ENCODE measurements at regions not wholly inside any gene's neighbourhood (a gene's known extent, or its start where the extent isn't known, plus 50 kb on each side); places are given as distances from the start of the nearest gene placed in this dataset.

GRCh38 chr2:104752504-104752903 is 101.4 kb upstream of the POU3F3 start:
- Mint-ChIP-seq H3K27ac (no peak overlapping the region), H3K4me1 (no peaks in the 10 kb centered on the region), H3K9me3 (peaks cover 0 to 3% (median 0%) of the 10 kb centered on the region in 5 donors), H3K27me3 (peaks cover 0 to 3% of the 10 kb centered on the region in 2 donors), H3K36me3 (no peaks in the 10 kb centered on the region), H3K4me3 (no peak overlapping the region)
- CTCF ChIA-PET: no interaction called here
- H3K9me3 ChIP-seq (ENCODE audit: low read length): no peaks in the 10 kb centered on the region
- POLR2A ChIA-PET: no interaction called here
- H3K27me3 ChIP-seq (ENCODE audit: insufficient read depth, low read length, poor library complexity, severe bottlenecking): no peaks in the 10 kb centered on the region
- no peak overlapping the region for H3K4me3 ChIP-seq (ENCODE audit: low read length)
- no peak for DNase-seq
- no peaks in the 10 kb centered on the region for H3K4me1 ChIP-seq (ENCODE audit: insufficient read depth, low read length)
- no peaks in the 10 kb centered on the region for H3K36me3 ChIP-seq (ENCODE audit: insufficient read depth, low read length)
- no peak overlapping the region for H3K27ac ChIP-seq (ENCODE audit: low read depth, low read length)

GRCh38 chr2:104755026-104755878 is 98.7 kb upstream of the POU3F3 start:
- Histone ChIP-seq H3K27ac (ENCODE audit: low read depth, low read length) (no peak overlapping the region), H3K4me1 (ENCODE audit: insufficient read depth, low read length) (no peaks in the 10 kb centered on the region), H3K36me3 (ENCODE audit: insufficient read depth, low read length) (no peaks in the 10 kb centered on the region), H3K9me3 (ENCODE audit: low read length) (no peaks in the 10 kb centered on the region), H3K27me3 (ENCODE audit: insufficient read depth, low read length, poor library complexity, severe bottlenecking) (no peaks in the 10 kb centered on the region), H3K4me3 (ENCODE audit: low read length) (no peak overlapping the region)
- H3K27me3 Mint-ChIP-seq: peaks cover 0 to 1% of the 10 kb centered on the region in 2 donors
- H3K4me1 Mint-ChIP-seq: no peaks in the 10 kb centered on the region
- peaks cover 0 to 3% (median 0%) of the 10 kb centered on the region in 5 donors for H3K9me3 Mint-ChIP-seq
- no peak for DNase-seq
- CTCF ChIA-PET: no interaction called here
- H3K36me3 Mint-ChIP-seq: no peaks in the 10 kb centered on the region
- POLR2A ChIA-PET: no interaction called here
- no peak overlapping the region for H3K4me3 Mint-ChIP-seq
- no peak overlapping the region for H3K27ac Mint-ChIP-seq

- H3K36me3 Mint-ChIP-seq: no peaks in the 10 kb centered on the region
- POLR2A ChIA-PET: no interaction called here
- no peak for DNase-seq
- H3K4me1 Mint-ChIP-seq: no peaks in the 10 kb centered on the region
- no peak overlapping the region for H3K27ac ChIP-seq (ENCODE audit: low read depth, low read length)
- no peaks in the 10 kb centered on the region for H3K9me3 ChIP-seq (ENCODE audit: low read length)
- no peak overlapping the region for H3K4me3 ChIP-seq (ENCODE audit: low read length)
- H3K27me3 Mint-ChIP-seq: peaks cover 0 to 2% of the 10 kb centered on the region in 2 donors
- CTCF ChIA-PET: no interaction called here
- H3K4me3 Mint-ChIP-seq: no peak overlapping the region
- H3K4me1 ChIP-seq (ENCODE audit: insufficient read depth, low read length): no peaks in the 10 kb centered on the region
- H3K27me3 ChIP-seq (ENCODE audit: insufficient read depth, low read length, poor library complexity, severe bottlenecking): no peaks in the 10 kb centered on the region
- peak overlapping the region in 1 of 8 donors; percentile 27 for H3K27ac Mint-ChIP-seq
- H3K9me3 Mint-ChIP-seq: peaks cover 0 to 3% (median 0%) of the 10 kb centered on the region in 5 donors
- no peaks in the 10 kb centered on the region for H3K36me3 ChIP-seq (ENCODE audit: insufficient read depth, low read length)
Measured at GRCh38 chr2:104756118-104756517, 97.8 kb upstream of the POU3F3 start.

GRCh38 chr2:104757056-104757455 is 96.9 kb upstream of the POU3F3 start:
- H3K4me1 Mint-ChIP-seq: no peaks in the 10 kb centered on the region
- no peak for DNase-seq
- H3K27ac Mint-ChIP-seq: no peak overlapping the region
- H3K4me1 ChIP-seq (ENCODE audit: insufficient read depth, low read length): no peaks in the 10 kb centered on the region
- CTCF ChIA-PET: no interaction called here
- H3K4me3 ChIP-seq (ENCODE audit: low read length): no peak overlapping the region
- no peaks in the 10 kb centered on the region for H3K36me3 ChIP-seq (ENCODE audit: insufficient read depth, low read length)
- POLR2A ChIA-PET: no interaction called here
- H3K27me3 ChIP-seq (ENCODE audit: insufficient read depth, low read length, poor library complexity, severe bottlenecking): no peaks in the 10 kb centered on the region
- H3K9me3 Mint-ChIP-seq: peaks cover 0 to 3% (median 0%) of the 10 kb centered on the region in 5 donors
- no peaks in the 10 kb centered on the region for H3K9me3 ChIP-seq (ENCODE audit: low read length)
- H3K36me3 Mint-ChIP-seq: no peaks in the 10 kb centered on the region
- H3K27me3 Mint-ChIP-seq: peaks cover 0 to 3% of the 10 kb centered on the region in 2 donors
- H3K4me3 Mint-ChIP-seq: no peak overlapping the region
- no peak overlapping the region for H3K27ac ChIP-seq (ENCODE audit: low read depth, low read length)

GRCh38 chr2:104758199-104758620 is 95.7 kb upstream of the POU3F3 start:
- Histone ChIP-seq H3K9me3 (ENCODE audit: low read length) (no peaks in the 10 kb centered on the region), H3K27ac (ENCODE audit: low read depth, low read length) (no peak overlapping the region), H3K4me1 (ENCODE audit: insufficient read depth, low read length) (no peaks in the 10 kb centered on the region), H3K36me3 (ENCODE audit: insufficient read depth, low read length) (no peaks in the 10 kb centered on the region), H3K4me3 (ENCODE audit: low read length) (no peak overlapping the region), H3K27me3 (ENCODE audit: insufficient read depth, low read length, poor library complexity, severe bottlenecking) (no peaks in the 10 kb centered on the region)
- H3K9me3 Mint-ChIP-seq: peaks cover 0 to 3% (median 0%) of the 10 kb centered on the region in 5 donors
- DNase-seq: no peak
- ChIA-PET POLR2A (no interaction called here), CTCF (no interaction called here)
- H3K36me3 Mint-ChIP-seq: no peaks in the 10 kb centered on the region
- no peak overlapping the region for H3K4me3 Mint-ChIP-seq
- no peak overlapping the region for H3K27ac Mint-ChIP-seq
- H3K27me3 Mint-ChIP-seq: peaks cover 0 to 3% of the 10 kb centered on the region in 2 donors
- H3K4me1 Mint-ChIP-seq: no peaks in the 10 kb centered on the region

- no peak overlapping the region for H3K4me3 Mint-ChIP-seq
- H3K27ac Mint-ChIP-seq: no peak overlapping the region
- ChIA-PET CTCF (no interaction called here), POLR2A (no interaction called here)
- Histone ChIP-seq H3K4me1 (ENCODE audit: insufficient read depth, low read length) (no peaks in the 10 kb centered on the region), H3K9me3 (ENCODE audit: low read length) (no peaks in the 10 kb centered on the region), H3K4me3 (ENCODE audit: low read length) (no peak overlapping the region), H3K27ac (ENCODE audit: low read depth, low read length) (no peak overlapping the region), H3K27me3 (ENCODE audit: insufficient read depth, low read length, poor library complexity, severe bottlenecking) (no peaks in the 10 kb centered on the region), H3K36me3 (ENCODE audit: insufficient read depth, low read length) (no peaks in the 10 kb centered on the region)
- peaks cover 0 to 2% (median 1%) of the 10 kb centered on the region in 5 donors for H3K9me3 Mint-ChIP-seq
- no peaks in the 10 kb centered on the region for H3K4me1 Mint-ChIP-seq
- H3K36me3 Mint-ChIP-seq: no peaks in the 10 kb centered on the region
- H3K27me3 Mint-ChIP-seq: peaks cover 1 to 7% of the 10 kb centered on the region in 2 donors
- no peak for DNase-seq
Measured at GRCh38 chr2:104762031-104762430, 91.9 kb upstream of the POU3F3 start.

GRCh38 chr2:104766683-104767082 is 87.2 kb upstream of the POU3F3 start:
- H3K36me3 ChIP-seq (ENCODE audit: insufficient read depth, low read length): no peaks in the 10 kb centered on the region
- H3K9me3 Mint-ChIP-seq: peaks cover 0 to 6% (median 2%) of the 10 kb centered on the region in 5 donors
- H3K9me3 ChIP-seq (ENCODE audit: low read length): no peaks in the 10 kb centered on the region
- H3K4me3 ChIP-seq (ENCODE audit: low read length): no peak overlapping the region
- no peaks in the 10 kb centered on the region for H3K4me1 Mint-ChIP-seq
- POLR2A ChIA-PET: no interaction called here
- H3K4me3 Mint-ChIP-seq: no peak overlapping the region
- DNase-seq: no peak
- H3K27me3 ChIP-seq (ENCODE audit: insufficient read depth, low read length, poor library complexity, severe bottlenecking): no peaks in the 10 kb centered on the region
- CTCF ChIA-PET: no interaction called here
- no peaks in the 10 kb centered on the region for H3K4me1 ChIP-seq (ENCODE audit: insufficient read depth, low read length)
- no peak overlapping the region for H3K27ac ChIP-seq (ENCODE audit: low read depth, low read length)
- H3K36me3 Mint-ChIP-seq: no peaks in the 10 kb centered on the region
- peaks cover 2 to 7% of the 10 kb centered on the region in 2 donors for H3K27me3 Mint-ChIP-seq
- H3K27ac Mint-ChIP-seq: no peak overlapping the region

GRCh38 chr2:104768694-104769093 is 85.2 kb upstream of the POU3F3 start:
- CTCF ChIA-PET: no interaction called here

More at GRCh38 chr2:104768694-104769093, 85.2 kb upstream of the POU3F3 start:
- no peaks in the 10 kb centered on the region for H3K36me3 Mint-ChIP-seq
- H3K27ac Mint-ChIP-seq: no peak overlapping the region
- DNase-seq: no peak
- no peaks in the 10 kb centered on the region for H3K4me1 Mint-ChIP-seq
- Histone ChIP-seq H3K9me3 (ENCODE audit: low read length) (no peaks in the 10 kb centered on the region), H3K36me3 (ENCODE audit: insufficient read depth, low read length) (no peaks in the 10 kb centered on the region), H3K27me3 (ENCODE audit: insufficient read depth, low read length, poor library complexity, severe bottlenecking) (no peaks in the 10 kb centered on the region), H3K4me1 (ENCODE audit: insufficient read depth, low read length) (no peaks in the 10 kb centered on the region), H3K4me3 (ENCODE audit: low read length) (no peak overlapping the region), H3K27ac (ENCODE audit: low read depth, low read length) (no peak overlapping the region)
- POLR2A ChIA-PET: no interaction called here
- peaks cover 0 to 6% (median 0%) of the 10 kb centered on the region in 5 donors for H3K9me3 Mint-ChIP-seq
- H3K4me3 Mint-ChIP-seq: no peak overlapping the region
- peaks cover 2 to 7% of the 10 kb centered on the region in 2 donors for H3K27me3 Mint-ChIP-seq
